B cell (primary cell): ENCODE measurements at regions not wholly inside any gene's neighbourhood (a gene's known extent, or its start where the extent isn't known, plus 50 kb on each side); places are given as distances from the start of the nearest gene placed in this dataset.

Experiments
- ATAC-seq: fragments of 200-7000 bp; cut with Tn5 transposase; one replicate; pipeline ENCODE4 v1.10.0; 2021; ENCODE audit warnings: low read depth, mild to moderate bottlenecking, moderate number of reproducible peaks, moderate library complexity
- CTCF ChIA-PET: fragments of 350-600 bp; sonication (Branson Sonifier 250); formaldehyde crosslinking; loops from one replicate; lab custom pipeline; 2021; ENCODE audit warnings: antibody characterized with exemption, inconsistent platforms; lab: Charles Lee
- POLR2A ChIA-PET: fragments of 350-600 bp; sonication (Branson Sonifier 250); formaldehyde crosslinking; loops from one replicate; lab custom pipeline; 2021; ENCODE audit warnings: antibody characterized with exemption; lab: Charles Lee
- DNase-seq: peaks from one replicate; pipeline ENCODE4 v3.0.0; 2013
- H2AFZ ChIP-seq: 2 replicates; pipeline ENCODE4 v1.6.1; 2012; ENCODE audit warnings: mild to moderate bottlenecking, low read depth, low read length; ENCODE audit not compliant: insufficient read depth, poor library complexity, severe bottlenecking
- H3K27ac ChIP-seq, 2 donors: 1 replicate in 1 of 2; 2 replicates in 1 of 2; pipeline ENCODE4 v1.5.1; 2012 to 2013; ENCODE audit warnings: low read length in 2 of 2, mild to moderate bottlenecking in 2 of 2, moderate library complexity in 1 of 2
- H3K27me3 ChIP-seq, 4 experiments: fragments of 200-600 bp in 1 of 4; sonication (generic) in 1 of 4; replicated peaks in 1 of 4; 1 replicate in 2 of 4; 2 replicates in 2 of 4; pipeline versions ENCODE4 v1.6.1 to v1.7.0; 2013 to 2016; ENCODE audit warnings: low read length in 3 of 4, mild to moderate bottlenecking in 2 of 4, mixed read lengths in 1 of 4, moderate library complexity in 1 of 4; ENCODE audit not compliant: insufficient read depth in 4 of 4, control insufficient read depth in 3 of 4; ENCODE audit errors: control extremely low read depth in 1 of 4
- H3K36me3 ChIP-seq, 2 experiments: replicated peaks in 1 of 2; 1 replicate in 1 of 2; 2 replicates in 1 of 2; pipeline versions ENCODE4 v1.6.1 to v1.7.1; 2013; ENCODE audit warnings: low read length in 1 of 2; ENCODE audit not compliant: insufficient read depth in 2 of 2, control insufficient read depth in 1 of 2; ENCODE audit errors: control extremely low read depth in 1 of 2, extremely low read depth in 1 of 2
- H3K4me1 ChIP-seq, 2 donors: fragments of 200-600 bp in 1 of 2; sonication (generic) in 1 of 2; 1 replicate in 1 of 2; 2 replicates in 1 of 2; pipeline versions ENCODE4 v1.5.1 to v1.6.1; 2013 to 2017; ENCODE audit warnings: low read length in 2 of 2; ENCODE audit not compliant: control insufficient read depth in 2 of 2, insufficient read depth in 2 of 2
- H3K4me2 ChIP-seq: replicated peaks from 2 replicates; pipeline ENCODE3; 2012; ENCODE audit warnings: mild to moderate bottlenecking, low read depth, low read length; ENCODE audit not compliant: poor library complexity, severe bottlenecking
- H3K4me3 ChIP-seq, 5 experiments: fragments of 200-600 bp in 1 of 5; sonication (generic) in 1 of 5; 1 replicate in 3 of 5; 2 replicates in 2 of 5; pipeline versions ENCODE4 v1.5.1 to v1.7.0; 2011 to 2016; ENCODE audit warnings: low read length in 4 of 5, mild to moderate bottlenecking in 4 of 5, low read depth in 2 of 5, control low read depth in 1 of 5, moderate library complexity in 1 of 5; ENCODE audit not compliant: insufficient read depth in 1 of 5; ENCODE audit errors: control extremely low read depth in 1 of 5, extremely low read depth in 1 of 5
- H3K79me2 ChIP-seq: fragments of 200-600 bp; sonication (generic); one replicate; pipeline ENCODE4 v1.6.0; 2016; ENCODE audit warnings: low read length; ENCODE audit not compliant: control insufficient read depth, insufficient read depth
- H3K9ac ChIP-seq: fragments of 200-600 bp; sonication (generic); 2 replicates; pipeline ENCODE4 v1.6.1; 2017; ENCODE audit warnings: mild to moderate bottlenecking, low read length, moderate library complexity
- H3K9me3 ChIP-seq, 3 donors: one replicate each; pipeline versions ENCODE4 v1.6.1 to v1.7.1; 2013; ENCODE audit warnings: low read length in 2 of 3; ENCODE audit not compliant: control insufficient read depth in 2 of 3, insufficient read depth in 1 of 3; ENCODE audit errors: control extremely low read depth in 1 of 3
- H4K20me1 ChIP-seq: 2 replicates; pipeline ENCODE4 v1.6.0; 2012; ENCODE audit warnings: mild to moderate bottlenecking, low read length; ENCODE audit not compliant: insufficient read depth, control insufficient read depth, poor library complexity, severe bottlenecking
- H3K27ac Mint-ChIP-seq: one replicate; pipeline ENCODE4 v1.8.0; 2021; ENCODE audit warnings: mixed read lengths
- H3K27me3 Mint-ChIP-seq: one replicate; pipeline ENCODE4 v1.8.0; 2021; ENCODE audit warnings: mixed read lengths
- H3K4me1 Mint-ChIP-seq: one replicate; pipeline ENCODE4 v1.8.0; 2021; ENCODE audit warnings: mixed read lengths
- H3K4me3 Mint-ChIP-seq: one replicate; pipeline ENCODE4 v1.8.0; 2021; ENCODE audit warnings: mixed read lengths
- H3K9me3 Mint-ChIP-seq: one replicate; pipeline ENCODE4 v1.8.0; 2022; ENCODE audit warnings: mixed read lengths; ENCODE audit not compliant: insufficient read depth
- EZH2 ChIP-seq: IDR thresholded peaks from 2 replicates; pipeline ENCODE4 v1.6.1; 2012; ENCODE audit warnings: borderline replicate concordance, low read depth, mild to moderate bottlenecking, moderate library complexity, low read length; ENCODE audit not compliant: insufficient read depth, poor library complexity, severe bottlenecking
- WGBS: methylation state at CpG from one replicate; pipeline ENCODE4 v1.1.5; 2013; ENCODE audit warnings: missing lambda C conversion rate; ENCODE audit not compliant: insufficient coverage; 5-methylcytosine and 5-hydroxymethylcytosine counted together
- intact Hi-C: fragments of 100-400 bp; cut with micrococcal nuclease; formaldehyde crosslinking; loops from one replicate; pipeline ENCODE4 v1.10.0; 2022
- TF ChIP-seq, protein P1 (sequence below): fragments of 200-600 bp; IDR thresholded peaks from one replicate; pipeline ENCODE4 v1.8.0; 2022; ENCODE audit warnings: antibody characterized with exemption, mild to moderate bottlenecking

DNA sequence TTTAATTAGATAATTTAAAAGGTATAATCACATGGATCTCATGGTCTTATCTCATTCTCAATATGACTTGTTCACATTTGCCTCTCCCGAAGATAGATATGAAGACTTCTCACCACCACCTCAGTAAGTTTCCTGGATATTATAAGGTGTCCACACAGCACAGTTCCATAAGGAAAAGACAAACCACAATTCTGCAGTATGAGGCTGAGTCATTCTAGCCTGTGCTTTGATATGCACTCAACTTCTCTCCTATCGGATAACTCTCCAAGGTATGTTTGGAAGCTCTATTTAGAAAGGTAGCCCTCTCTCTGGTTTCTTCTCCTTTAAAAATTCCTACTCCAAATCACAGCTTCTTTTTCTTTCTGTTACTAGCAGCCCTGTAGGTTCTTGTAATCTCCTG lies 612.8 kb downstream of the ZPLD1 start:
- Histone ChIP-seq H3K4me2 (no peak overlapping the region), H3K9me3 (no peaks in the 10 kb centered on the region), H3K27ac (no peak overlapping the region), H4K20me1 (no peaks in the 10 kb centered on the region), H3K4me1 (no peaks in the 10 kb centered on the region), H3K4me3 (no peak overlapping the region), H3K9ac (no peak overlapping the region), H2AFZ (no peak overlapping the region), H3K79me2 (no peaks in the 10 kb centered on the region), H3K36me3 (no peaks in the 10 kb centered on the region), H3K27me3 (no peaks in the 10 kb centered on the region)
- TF ChIP-seq EZH2 = no peak
- TF ChIP-seq, protein P1, sequence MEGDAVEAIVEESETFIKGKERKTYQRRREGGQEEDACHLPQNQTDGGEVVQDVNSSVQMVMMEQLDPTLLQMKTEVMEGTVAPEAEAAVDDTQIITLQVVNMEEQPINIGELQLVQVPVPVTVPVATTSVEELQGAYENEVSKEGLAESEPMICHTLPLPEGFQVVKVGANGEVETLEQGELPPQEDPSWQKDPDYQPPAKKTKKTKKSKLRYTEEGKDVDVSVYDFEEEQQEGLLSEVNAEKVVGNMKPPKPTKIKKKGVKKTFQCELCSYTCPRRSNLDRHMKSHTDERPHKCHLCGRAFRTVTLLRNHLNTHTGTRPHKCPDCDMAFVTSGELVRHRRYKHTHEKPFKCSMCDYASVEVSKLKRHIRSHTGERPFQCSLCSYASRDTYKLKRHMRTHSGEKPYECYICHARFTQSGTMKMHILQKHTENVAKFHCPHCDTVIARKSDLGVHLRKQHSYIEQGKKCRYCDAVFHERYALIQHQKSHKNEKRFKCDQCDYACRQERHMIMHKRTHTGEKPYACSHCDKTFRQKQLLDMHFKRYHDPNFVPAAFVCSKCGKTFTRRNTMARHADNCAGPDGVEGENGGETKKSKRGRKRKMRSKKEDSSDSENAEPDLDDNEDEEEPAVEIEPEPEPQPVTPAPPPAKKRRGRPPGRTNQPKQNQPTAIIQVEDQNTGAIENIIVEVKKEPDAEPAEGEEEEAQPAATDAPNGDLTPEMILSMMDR = no peak
- POLR2A ChIA-PET = no interaction called here
- Mint-ChIP-seq H3K9me3 (no peaks in the 10 kb centered on the region), H3K27me3 (no peaks in the 10 kb centered on the region), H3K27ac (no peak overlapping the region), H3K4me1 (no peaks in the 10 kb centered on the region), H3K4me3 (no peak overlapping the region)
- DNase-seq (no peak), ATAC-seq (no peak)
- WGBS = no CpG with 5 or more reads among the region's 2 CpGs
- intact Hi-C loops = no loop called here
- CTCF ChIA-PET = interaction anchor here (0.5 kb wide), 1 partner anchor 300 kb away, joined by 3 read pairs; no protein-coding TSS in a partner anchor

DNA sequence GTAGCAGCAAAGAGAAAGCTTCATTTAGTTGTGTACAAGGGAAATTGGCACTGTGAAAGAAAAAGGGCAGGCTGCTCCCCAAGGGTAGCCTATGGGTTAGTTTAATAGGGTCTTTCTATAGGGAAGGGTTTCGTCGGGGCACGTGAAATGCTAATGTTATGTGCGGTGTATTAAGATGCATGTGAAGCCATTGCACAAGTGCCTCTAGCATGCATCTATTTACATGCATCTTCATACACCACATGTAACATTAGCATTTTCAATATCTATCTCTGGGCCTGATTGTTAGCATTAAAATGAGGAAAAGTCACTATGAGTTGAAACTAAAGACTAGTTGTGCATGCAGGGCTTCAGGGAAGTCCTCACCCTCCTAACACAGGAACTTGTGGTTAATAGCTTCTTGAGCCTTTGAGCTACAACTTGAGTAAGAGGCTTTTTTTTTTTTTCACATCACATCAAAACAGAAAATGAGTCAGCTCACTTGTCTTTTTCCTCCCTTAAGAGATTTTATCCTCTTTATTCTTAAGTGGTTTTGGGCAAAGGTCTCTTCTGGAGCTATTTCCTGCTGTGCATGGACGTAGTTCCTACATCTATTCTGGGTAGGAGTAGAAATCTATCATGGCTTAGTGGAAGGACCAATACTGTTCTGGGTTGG lies 613.4 kb downstream of the ZPLD1 start:
- CTCF ChIA-PET = interaction anchor here (0.5 kb wide), 1 partner anchor 301 kb away, joined by 3 read pairs; no protein-coding TSS in a partner anchor
- H3K4me2 ChIP-seq = no peak overlapping the region
- no peak overlapping the region for H3K27ac ChIP-seq

More for the DNA sequence above, 613.4 kb downstream of the ZPLD1 start:
- H3K27ac Mint-ChIP-seq = no peak overlapping the region
- Histone ChIP-seq H2AFZ (no peak overlapping the region), H3K27me3 (no peaks in the 10 kb centered on the region), H4K20me1 (no peaks in the 10 kb centered on the region), H3K79me2 (no peaks in the 10 kb centered on the region), H3K4me3 (no peak overlapping the region), H3K4me1 (no peaks in the 10 kb centered on the region), H3K9me3 (no peaks in the 10 kb centered on the region), H3K36me3 (no peaks in the 10 kb centered on the region), H3K9ac (no peak overlapping the region)
- H3K4me1 Mint-ChIP-seq = no peaks in the 10 kb centered on the region
- DNase-seq (no peak), ATAC-seq (no peak)
- no peaks in the 10 kb centered on the region for H3K9me3 Mint-ChIP-seq
- no peaks in the 10 kb centered on the region for H3K27me3 Mint-ChIP-seq
- POLR2A ChIA-PET = no interaction called here
- no peak overlapping the region for H3K4me3 Mint-ChIP-seq
- WGBS = no CpG with 5 or more reads among the region's 5 CpGs
- intact Hi-C loops = no loop called here
- TF ChIP-seq, protein P1 = no peak
- TF ChIP-seq EZH2 = no peak
